Neural cell (in vitro differentiated cells): ENCODE measurements at regions not wholly inside any gene's neighbourhood (a gene's known extent, or its start where the extent isn't known, plus 50 kb on each side); places are given as distances from the start of the nearest gene placed in this dataset.

Experiments used
- H2AFZ ChIP-seq: fragments of 200-600, 300-800 bp; sonication (generic), shearing (Covaris generic); 2 replicates; pipeline ENCODE4 v1.6.0; 2014; ENCODE audit warnings: low read depth, mild to moderate bottlenecking, antibody characterized with exemption, low read length, moderate library complexity
- H3F3A ChIP-seq: fragments of 200-600 bp; shearing (Covaris generic); 2 replicates; pipeline ENCODE4 v1.6.1; 2016; ENCODE audit warnings: mild to moderate bottlenecking, moderate library complexity, mixed read lengths, antibody characterized with exemption, low read length; ENCODE audit not compliant: insufficient read depth, poor library complexity, severe bottlenecking
- H3K27ac ChIP-seq: fragments of 200-600, 300-800 bp; sonication (generic), shearing (Covaris generic); 2 replicates; pipeline ENCODE4 v1.5.1; 2014; ENCODE audit warnings: mild to moderate bottlenecking, low read length, moderate library complexity
- H3K27me3 ChIP-seq: fragments of 300-800, 200-600 bp; sonication (generic), shearing (Covaris generic); 2 replicates; pipeline ENCODE4 v1.6.0; 2014; ENCODE audit warnings: mild to moderate bottlenecking, low read depth, low read length, moderate library complexity; ENCODE audit not compliant: insufficient read depth
- H3K36me3 ChIP-seq: fragments of 300-800, 200-600 bp; sonication (generic), shearing (Covaris generic); 2 replicates; pipeline ENCODE4 v1.5.1; 2014; ENCODE audit warnings: mild to moderate bottlenecking, antibody characterized with exemption, low read length, moderate library complexity; ENCODE audit not compliant: insufficient read depth
- H3K4me2 ChIP-seq: fragments of 300-800, 200-600 bp; sonication (generic), shearing (Covaris generic); 2 replicates; pipeline ENCODE4 v1.6.0; 2014; ENCODE audit warnings: mild to moderate bottlenecking, low read length
- H3K4me3 ChIP-seq: fragments of 300-800, 200-600 bp; sonication (generic), shearing (Covaris generic); 2 replicates; pipeline ENCODE4 v1.5.1; 2014; ENCODE audit warnings: mild to moderate bottlenecking, low read length, moderate library complexity
- H3K79me2 ChIP-seq: fragments of 200-600 bp; shearing (Covaris generic); replicated peaks from 2 replicates; pipeline ENCODE4 v1.6.0; 2014; ENCODE audit warnings: mild to moderate bottlenecking, low read length, moderate library complexity; ENCODE audit not compliant: insufficient read depth
- H3K9ac ChIP-seq: fragments of 300-800, 200-600 bp; sonication (generic), shearing (Covaris generic); 2 replicates; pipeline ENCODE4 v1.6.1; 2016; ENCODE audit warnings: mild to moderate bottlenecking, low read length, mixed read lengths
- H3K9me2 ChIP-seq: fragments of 200-600 bp; shearing (Covaris generic); 2 replicates; pipeline ENCODE4 v1.6.1; 2016; ENCODE audit warnings: mild to moderate bottlenecking, low read length, mixed read lengths; ENCODE audit not compliant: insufficient read depth
- H3K9me3 ChIP-seq: fragments of 200-600, 300-800 bp; sonication (generic), shearing (Covaris generic); 2 replicates; pipeline ENCODE4 v1.6.1; 2016; ENCODE audit warnings: mild to moderate bottlenecking, mixed run types, low read length, moderate library complexity, mixed read lengths
- H4K20me1 ChIP-seq: fragments of 200-600 bp; shearing (Covaris generic); 2 replicates; pipeline ENCODE4 v1.6.1; 2016; ENCODE audit warnings: mild to moderate bottlenecking, mixed run types; ENCODE audit not compliant: insufficient read depth
- CTCF ChIP-seq: fragments of 450-650 bp; IDR thresholded peaks from 2 replicates; pipeline ENCODE4 v1.5.1; 2014; ENCODE audit warnings: antibody characterized with exemption, mild to moderate bottlenecking, moderate library complexity; ENCODE audit not compliant: poor library complexity, severe bottlenecking
- EP300 ChIP-seq: fragments of 450-650 bp; conservative IDR thresholded peaks from 2 replicates; pipeline ENCODE4 v1.6.1; 2014; ENCODE audit warnings: antibody characterized with exemption, mild to moderate bottlenecking, moderate library complexity; ENCODE audit not compliant: poor library complexity, severe bottlenecking
- EZH2 ChIP-seq: fragments of 200-600, 300-800 bp; shearing (Covaris generic), sonication (generic); IDR thresholded peaks from 2 replicates; pipeline ENCODE4 v1.6.1; 2014; ENCODE audit warnings: antibody characterized with exemption, low read length, borderline replicate concordance, mild to moderate bottlenecking; ENCODE audit not compliant: insufficient read depth, poor library complexity, severe bottlenecking
- MXI1 ChIP-seq: fragments of 450-650 bp; conservative IDR thresholded peaks from 2 replicates; pipeline ENCODE4 v1.6.1; 2014; ENCODE audit warnings: antibody characterized with exemption, mild to moderate bottlenecking; ENCODE audit not compliant: poor library complexity, severe bottlenecking
- POLR2AphosphoS5 ChIP-seq: IDR thresholded peaks from 2 replicates; pipeline ENCODE4 v1.6.1; 2012
- RAD21 ChIP-seq: fragments of 450-650 bp; conservative IDR thresholded peaks from 2 replicates; pipeline ENCODE4 v1.6.1; 2014; ENCODE audit warnings: antibody characterized with exemption, mild to moderate bottlenecking, moderate library complexity
- REST ChIP-seq: IDR thresholded peaks from 2 replicates; pipeline ENCODE4 v1.6.1; 2012; ENCODE audit warnings: borderline replicate concordance
- SMC3 ChIP-seq: fragments of 450-650 bp; conservative IDR thresholded peaks from 2 replicates; pipeline ENCODE4 v1.6.1; 2014; ENCODE audit warnings: antibody characterized with exemption, mild to moderate bottlenecking, moderate library complexity; ENCODE audit not compliant: poor library complexity
- TAF1 ChIP-seq: IDR thresholded peaks from 2 replicates; pipeline ENCODE4 v1.6.1; 2012; ENCODE audit warnings: low read depth

GRCh38 chr5:145683431-145683830 lies 151.7 kb downstream of the PRELID2 start:
- no peak overlapping the region for H2AFZ ChIP-seq
- no peaks in the 10 kb centered on the region for H3K79me2 ChIP-seq
- H3F3A ChIP-seq: no peaks in the 10 kb centered on the region
- H4K20me1 ChIP-seq: no peaks in the 10 kb centered on the region
- TF ChIP-seq POLR2AphosphoS5 (no peak), TAF1 (no peak), EZH2 (no peak), EP300 (no peak), RAD21 (no peak), SMC3 (no peak), REST (no peak), CTCF (no peak), MXI1 (no peak)
- no peaks in the 10 kb centered on the region for H3K9me3 ChIP-seq
- no peaks in the 10 kb centered on the region for H3K36me3 ChIP-seq
- H3K9ac ChIP-seq: no peak overlapping the region
- no peak overlapping the region for H3K27ac ChIP-seq
- no peaks in the 10 kb centered on the region for H3K27me3 ChIP-seq
- no peaks in the 10 kb centered on the region for H3K9me2 ChIP-seq
- H3K4me2 ChIP-seq: no peak overlapping the region
- H3K4me3 ChIP-seq: no peak overlapping the region

- H2AFZ ChIP-seq: no peak overlapping the region
- no peaks in the 10 kb centered on the region for H4K20me1 ChIP-seq
- no peaks in the 10 kb centered on the region for H3K36me3 ChIP-seq
- no peaks in the 10 kb centered on the region for H3K9me3 ChIP-seq
- H3K9me2 ChIP-seq: no peaks in the 10 kb centered on the region
- no peak for TF ChIP-seq CTCF
- TF ChIP-seq EZH2: no peak
- TF ChIP-seq RAD21: no peak
- TF ChIP-seq SMC3: no peak
- TF ChIP-seq EP300: peak; percentile 11
- TF ChIP-seq TAF1: no peak
- TF ChIP-seq MXI1: no peak
- peak; percentile 88 for TF ChIP-seq POLR2AphosphoS5
- TF ChIP-seq REST: peak; percentile 43
- H3K27me3 ChIP-seq: no peaks in the 10 kb centered on the region
- no peak overlapping the region for H3K4me3 ChIP-seq
- no peaks in the 10 kb centered on the region for H3K79me2 ChIP-seq
- no peak overlapping the region for H3K9ac ChIP-seq
- H3K27ac ChIP-seq: no peak overlapping the region
- no peaks in the 10 kb centered on the region for H3F3A ChIP-seq
- H3K4me2 ChIP-seq: no peak overlapping the region
Measured at GRCh38 chr5:145682197-145682899, 152.8 kb downstream of the PRELID2 start.
